ENCODE measurements at regions not wholly inside any gene's neighbourhood (a gene's known extent, or its start where the extent isn't known, plus 50 kb on each side); places are given as distances from the start of the nearest gene placed in this dataset.

- TF ChIP-seq CTCF (conservative IDR thresholded peaks at IDR 0.05) = no peak
- no peak for TF ChIP-seq ZFX (IDR thresholded peaks at IDR 0.05)
These were observed 174.8 kb downstream of the BMP2 start for GRCh38 chr20:6942266-6942665.
